Neural cell (in vitro differentiated cells): ENCODE measurements at regions not wholly inside any gene's neighbourhood (a gene's known extent, or its start where the extent isn't known, plus 50 kb on each side); places are given as distances from the start of the nearest gene placed in this dataset.

Source experiments
- H2AFZ ChIP-seq: fragments of 200-600, 300-800 bp; sonication (generic), shearing (Covaris generic); 2 replicates; pipeline ENCODE4 v1.6.0; 2014; ENCODE audit warnings: low read depth, mild to moderate bottlenecking, antibody characterized with exemption, low read length, moderate library complexity
- H3F3A ChIP-seq: fragments of 200-600 bp; shearing (Covaris generic); 2 replicates; pipeline ENCODE4 v1.6.1; 2016; ENCODE audit warnings: mild to moderate bottlenecking, moderate library complexity, mixed read lengths, antibody characterized with exemption, low read length; ENCODE audit not compliant: insufficient read depth, poor library complexity, severe bottlenecking
- H3K27ac ChIP-seq: fragments of 200-600, 300-800 bp; sonication (generic), shearing (Covaris generic); 2 replicates; pipeline ENCODE4 v1.5.1; 2014; ENCODE audit warnings: mild to moderate bottlenecking, low read length, moderate library complexity
- H3K27me3 ChIP-seq: fragments of 300-800, 200-600 bp; sonication (generic), shearing (Covaris generic); 2 replicates; pipeline ENCODE4 v1.6.0; 2014; ENCODE audit warnings: mild to moderate bottlenecking, low read depth, low read length, moderate library complexity; ENCODE audit not compliant: insufficient read depth
- H3K36me3 ChIP-seq: fragments of 300-800, 200-600 bp; sonication (generic), shearing (Covaris generic); 2 replicates; pipeline ENCODE4 v1.5.1; 2014; ENCODE audit warnings: mild to moderate bottlenecking, antibody characterized with exemption, low read length, moderate library complexity; ENCODE audit not compliant: insufficient read depth
- H3K4me2 ChIP-seq: fragments of 300-800, 200-600 bp; sonication (generic), shearing (Covaris generic); 2 replicates; pipeline ENCODE4 v1.6.0; 2014; ENCODE audit warnings: mild to moderate bottlenecking, low read length
- H3K4me3 ChIP-seq: fragments of 300-800, 200-600 bp; sonication (generic), shearing (Covaris generic); 2 replicates; pipeline ENCODE4 v1.5.1; 2014; ENCODE audit warnings: mild to moderate bottlenecking, low read length, moderate library complexity
- H3K79me2 ChIP-seq: fragments of 200-600 bp; shearing (Covaris generic); replicated peaks from 2 replicates; pipeline ENCODE4 v1.6.0; 2014; ENCODE audit warnings: mild to moderate bottlenecking, low read length, moderate library complexity; ENCODE audit not compliant: insufficient read depth
- H3K9ac ChIP-seq: fragments of 300-800, 200-600 bp; sonication (generic), shearing (Covaris generic); 2 replicates; pipeline ENCODE4 v1.6.1; 2016; ENCODE audit warnings: mild to moderate bottlenecking, low read length, mixed read lengths
- H3K9me2 ChIP-seq: fragments of 200-600 bp; shearing (Covaris generic); 2 replicates; pipeline ENCODE4 v1.6.1; 2016; ENCODE audit warnings: mild to moderate bottlenecking, low read length, mixed read lengths; ENCODE audit not compliant: insufficient read depth
- H3K9me3 ChIP-seq: fragments of 200-600, 300-800 bp; sonication (generic), shearing (Covaris generic); 2 replicates; pipeline ENCODE4 v1.6.1; 2016; ENCODE audit warnings: mild to moderate bottlenecking, mixed run types, low read length, moderate library complexity, mixed read lengths
- H4K20me1 ChIP-seq: fragments of 200-600 bp; shearing (Covaris generic); 2 replicates; pipeline ENCODE4 v1.6.1; 2016; ENCODE audit warnings: mild to moderate bottlenecking, mixed run types; ENCODE audit not compliant: insufficient read depth
- CTCF ChIP-seq: fragments of 450-650 bp; IDR thresholded peaks from 2 replicates; pipeline ENCODE4 v1.5.1; 2014; ENCODE audit warnings: antibody characterized with exemption, mild to moderate bottlenecking, moderate library complexity; ENCODE audit not compliant: poor library complexity, severe bottlenecking
- EP300 ChIP-seq: fragments of 450-650 bp; conservative IDR thresholded peaks from 2 replicates; pipeline ENCODE4 v1.6.1; 2014; ENCODE audit warnings: antibody characterized with exemption, mild to moderate bottlenecking, moderate library complexity; ENCODE audit not compliant: poor library complexity, severe bottlenecking
- EZH2 ChIP-seq: fragments of 200-600, 300-800 bp; shearing (Covaris generic), sonication (generic); IDR thresholded peaks from 2 replicates; pipeline ENCODE4 v1.6.1; 2014; ENCODE audit warnings: antibody characterized with exemption, low read length, borderline replicate concordance, mild to moderate bottlenecking; ENCODE audit not compliant: insufficient read depth, poor library complexity, severe bottlenecking
- MXI1 ChIP-seq: fragments of 450-650 bp; conservative IDR thresholded peaks from 2 replicates; pipeline ENCODE4 v1.6.1; 2014; ENCODE audit warnings: antibody characterized with exemption, mild to moderate bottlenecking; ENCODE audit not compliant: poor library complexity, severe bottlenecking
- POLR2AphosphoS5 ChIP-seq: IDR thresholded peaks from 2 replicates; pipeline ENCODE4 v1.6.1; 2012
- RAD21 ChIP-seq: fragments of 450-650 bp; conservative IDR thresholded peaks from 2 replicates; pipeline ENCODE4 v1.6.1; 2014; ENCODE audit warnings: antibody characterized with exemption, mild to moderate bottlenecking, moderate library complexity
- REST ChIP-seq: IDR thresholded peaks from 2 replicates; pipeline ENCODE4 v1.6.1; 2012; ENCODE audit warnings: borderline replicate concordance
- SMC3 ChIP-seq: fragments of 450-650 bp; conservative IDR thresholded peaks from 2 replicates; pipeline ENCODE4 v1.6.1; 2014; ENCODE audit warnings: antibody characterized with exemption, mild to moderate bottlenecking, moderate library complexity; ENCODE audit not compliant: poor library complexity
- TAF1 ChIP-seq: IDR thresholded peaks from 2 replicates; pipeline ENCODE4 v1.6.1; 2012; ENCODE audit warnings: low read depth

GRCh38 chr4:186780291-186781031 is 56.8 kb upstream of the FAT1 start:
- H3K4me2 ChIP-seq: no peak overlapping the region
- H3F3A ChIP-seq: no peaks in the 10 kb centered on the region
- H3K9ac ChIP-seq: no peak overlapping the region
- H3K4me3 ChIP-seq: no peak overlapping the region
- H3K36me3 ChIP-seq: no peaks in the 10 kb centered on the region
- no peaks in the 10 kb centered on the region for H3K27me3 ChIP-seq
- no peaks in the 10 kb centered on the region for H3K9me2 ChIP-seq
- no peaks in the 10 kb centered on the region for H3K9me3 ChIP-seq
- no peak overlapping the region for H3K27ac ChIP-seq
- H4K20me1 ChIP-seq: no peaks in the 10 kb centered on the region
- no peak overlapping the region for H2AFZ ChIP-seq
- TF ChIP-seq CTCF: no peak
- no peak for TF ChIP-seq EP300
- TF ChIP-seq RAD21: no peak
- TF ChIP-seq SMC3: no peak
- TF ChIP-seq TAF1: no peak
- no peak for TF ChIP-seq EZH2
- no peak for TF ChIP-seq MXI1
- TF ChIP-seq REST: no peak
- no peak for TF ChIP-seq POLR2AphosphoS5
- H3K79me2 ChIP-seq: no peaks in the 10 kb centered on the region

- no peaks in the 10 kb centered on the region for H3K27me3 ChIP-seq
- no peak overlapping the region for H3K4me2 ChIP-seq
- H3K36me3 ChIP-seq: no peaks in the 10 kb centered on the region
- H3K79me2 ChIP-seq: no peaks in the 10 kb centered on the region
- H3K4me3 ChIP-seq: no peak overlapping the region
- H3F3A ChIP-seq: no peaks in the 10 kb centered on the region
- TF ChIP-seq CTCF: no peak
- no peak for TF ChIP-seq POLR2AphosphoS5
- TF ChIP-seq TAF1: no peak
- no peak for TF ChIP-seq EP300
- no peak for TF ChIP-seq REST
- TF ChIP-seq MXI1: no peak
- TF ChIP-seq EZH2: no peak
- no peak for TF ChIP-seq RAD21
- TF ChIP-seq SMC3: no peak
- no peak overlapping the region for H2AFZ ChIP-seq
- H3K9ac ChIP-seq: no peak overlapping the region
- no peaks in the 10 kb centered on the region for H4K20me1 ChIP-seq
- H3K9me2 ChIP-seq: no peaks in the 10 kb centered on the region
- H3K9me3 ChIP-seq: no peaks in the 10 kb centered on the region
- H3K27ac ChIP-seq: no peak overlapping the region
Observed at GRCh38 chr4:186781032-186781917, 57.6 kb upstream of the FAT1 start.
